Nephron (organoid): ENCODE measurements at regions not wholly inside any gene's neighbourhood (a gene's known extent, or its start where the extent isn't known, plus 50 kb on each side); places are given as distances from the start of the nearest gene placed in this dataset.

Experiments used
- H3K27ac Mint-ChIP-seq, 3 experiments: 2 replicates each; pipeline ENCODE4 v1.8.0; 2020; ENCODE audit warnings: mixed read lengths in 3 of 3, mild to moderate bottlenecking in 2 of 3, moderate library complexity in 1 of 3
- H3K27me3 Mint-ChIP-seq: 2 replicates; pipeline ENCODE4 v1.8.0; 2021; ENCODE audit warnings: low read depth, mild to moderate bottlenecking, moderate library complexity, mixed read lengths
- H3K36me3 Mint-ChIP-seq: 2 replicates; pipeline ENCODE4 v1.8.0; 2020; ENCODE audit warnings: low read depth, mixed read lengths
- H3K4me1 Mint-ChIP-seq: 2 replicates; pipeline ENCODE4 v1.8.0; 2020; ENCODE audit warnings: mixed read lengths
- H3K4me3 Mint-ChIP-seq, 3 experiments: 2 replicates each; pipeline ENCODE4 v1.8.0; 2020; ENCODE audit warnings: mild to moderate bottlenecking in 3 of 3, mixed read lengths in 3 of 3, moderate library complexity in 2 of 3
- H3K9me3 Mint-ChIP-seq: 2 replicates; pipeline ENCODE4 v1.8.0; 2020; ENCODE audit warnings: mixed read lengths
- CTCF ChIP-seq, 3 experiments: fragments of 200-600 bp; sonication (generic); IDR thresholded peaks; one replicate each; pipeline ENCODE4 v1.5.0; 2021; ENCODE audit warnings: antibody characterized with exemption in 3 of 3; ENCODE audit not compliant: unreplicated experiment in 3 of 3

GRCh38 chr10:25758511-25758910 is 175.5 kb upstream of the MYO3A start:
- no peak for TF ChIP-seq CTCF (IDR thresholded peaks at IDR 0.05; ENCODE audit: unreplicated experiment in 3 of 3)
- no peak overlapping the region for H3K4me3 Mint-ChIP-seq
- no peaks in the 10 kb centered on the region for H3K36me3 Mint-ChIP-seq
- peaks cover 3% of the 10 kb centered on the region for H3K27me3 Mint-ChIP-seq
- H3K27ac Mint-ChIP-seq, result no peak overlapping the region
- H3K4me1 Mint-ChIP-seq, result no peaks in the 10 kb centered on the region
- H3K9me3 Mint-ChIP-seq, result peaks cover 2% of the 10 kb centered on the region

DNA sequence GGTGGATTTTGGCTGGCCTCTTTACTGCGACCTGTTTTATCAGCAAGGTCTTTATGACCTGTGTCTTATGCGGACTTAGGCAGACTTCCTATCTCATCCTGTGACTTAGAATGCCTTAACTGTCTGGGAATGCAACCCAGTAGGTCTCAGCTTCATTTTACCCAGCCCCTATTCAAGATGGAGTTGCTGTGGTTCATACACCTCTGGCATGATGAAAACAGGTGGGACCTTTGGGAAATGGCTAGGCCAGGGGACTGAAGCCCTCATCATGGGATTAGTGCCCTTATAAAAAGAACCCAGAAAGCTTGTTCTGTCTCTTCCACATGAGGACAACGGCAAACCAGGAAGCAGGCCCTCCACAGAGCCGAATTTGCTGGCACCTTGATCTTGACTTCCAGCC is 172.1 kb upstream of the MYO3A start:
- no peak for TF ChIP-seq CTCF (IDR thresholded peaks at IDR 0.05; ENCODE audit: unreplicated experiment in 3 of 3)
- Mint-ChIP-seq H3K9me3 (no peaks in the 10 kb centered on the region), H3K36me3 (no peaks in the 10 kb centered on the region), H3K4me3 (no peak overlapping the region), H3K27ac (no peak overlapping the region), H3K27me3 (peaks cover 12% of the 10 kb centered on the region), H3K4me1 (peaks cover 6% of the 10 kb centered on the region)

DNA sequence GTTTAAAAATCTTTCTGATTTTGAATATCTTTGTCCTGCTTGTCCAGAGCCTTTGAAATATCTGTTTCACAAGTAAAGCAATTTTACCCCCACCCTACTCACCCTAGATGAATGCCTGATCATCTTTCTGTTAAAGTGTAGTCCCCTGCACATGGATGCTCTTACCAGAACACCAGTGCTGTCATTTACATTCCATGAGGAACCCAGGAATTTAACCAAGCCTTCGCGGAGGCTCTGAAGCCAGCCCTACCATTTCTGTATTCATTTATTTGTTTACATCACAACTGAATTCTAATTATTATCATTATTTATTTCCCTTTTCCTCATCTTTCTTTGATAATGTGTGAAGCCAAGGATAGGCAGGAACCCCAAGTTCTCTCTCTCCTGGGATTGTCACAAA is 167.8 kb upstream of the MYO3A start:
- Mint-ChIP-seq H3K36me3 (no peaks in the 10 kb centered on the region), H3K4me3 (no peak overlapping the region), H3K9me3 (no peaks in the 10 kb centered on the region), H3K27ac (no peak overlapping the region), H3K27me3 (peaks cover 13% of the 10 kb centered on the region), H3K4me1 (peaks cover 6% of the 10 kb centered on the region)
- TF ChIP-seq CTCF (IDR thresholded peaks at IDR 0.05; ENCODE audit: unreplicated experiment in 3 of 3), result no peak

- peak overlapping the region; percentile 51 to 71 (median 70) for H3K4me3 Mint-ChIP-seq
- TF ChIP-seq CTCF (IDR thresholded peaks at IDR 0.05; ENCODE audit: unreplicated experiment in 3 of 3), result no peak
- no peaks in the 10 kb centered on the region for H3K36me3 Mint-ChIP-seq
- H3K27me3 Mint-ChIP-seq, result peaks cover 13% of the 10 kb centered on the region
- H3K27ac Mint-ChIP-seq, result no peak overlapping the region
- H3K9me3 Mint-ChIP-seq, result no peaks in the 10 kb centered on the region
- peaks cover 6% of the 10 kb centered on the region for H3K4me1 Mint-ChIP-seq
Observed at GRCh38 chr10:25766687-25767221, 167.3 kb upstream of the MYO3A start.

DNA sequence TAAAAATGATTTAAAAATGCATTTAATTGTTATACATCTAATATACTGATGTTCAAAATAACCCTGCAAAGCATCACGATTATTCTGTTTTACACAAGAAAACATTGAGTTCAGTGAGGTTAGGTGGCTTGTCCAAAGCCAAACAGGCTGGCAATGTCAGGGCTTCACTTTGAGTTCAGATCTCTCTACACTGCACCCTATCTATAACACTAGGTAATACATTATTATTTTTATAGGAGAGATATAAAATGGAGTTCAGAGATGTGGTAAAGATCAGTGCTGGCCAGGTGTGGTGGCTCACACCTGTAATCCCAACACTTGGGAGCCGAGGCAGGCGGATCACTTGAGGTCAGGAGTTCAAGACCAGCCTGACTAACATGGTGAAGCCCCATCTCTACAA is 165.9 kb upstream of the MYO3A start:
- H3K36me3 Mint-ChIP-seq, result no peaks in the 10 kb centered on the region
- peak in 1 of 3 experiments; percentile 9 for TF ChIP-seq CTCF (IDR thresholded peaks at IDR 0.05; ENCODE audit: unreplicated experiment in 3 of 3)
- H3K4me3 Mint-ChIP-seq, result no peak overlapping the region
- no peaks in the 10 kb centered on the region for H3K9me3 Mint-ChIP-seq
- peaks cover 6% of the 10 kb centered on the region for H3K4me1 Mint-ChIP-seq
- H3K27me3 Mint-ChIP-seq, result peaks cover 13% of the 10 kb centered on the region
- H3K27ac Mint-ChIP-seq, result no peak overlapping the region

- Mint-ChIP-seq H3K4me3 (no peak overlapping the region), H3K27ac (no peak overlapping the region), H3K36me3 (no peaks in the 10 kb centered on the region), H3K9me3 (no peaks in the 10 kb centered on the region), H3K27me3 (peaks cover 5% of the 10 kb centered on the region), H3K4me1 (no peaks in the 10 kb centered on the region)
- TF ChIP-seq CTCF (IDR thresholded peaks at IDR 0.05; ENCODE audit: unreplicated experiment in 3 of 3), result no peak
Observed at GRCh38 chr10:25778646-25779045, 155.4 kb upstream of the MYO3A start.
